K562 (cell line): ENCODE measurements at regions not wholly inside any gene's neighbourhood (a gene's known extent, or its start where the extent isn't known, plus 50 kb on each side); places are given as distances from the start of the nearest gene placed in this dataset.

Experiments used
- CHD2 ChIP-seq: IDR thresholded peaks from 2 replicates; pipeline ENCODE4 v1.6.1; 2011; ENCODE audit warnings: low read depth, low read length
- EP300 ChIP-seq: IDR thresholded peaks from 2 replicates; pipeline ENCODE4 v1.6.1; 2012; ENCODE audit warnings: low read length, improper control_type of control experiment
- PHF21A ChIP-seq: fragments of 450-650 bp; IDR thresholded peaks from 2 replicates; pipeline ENCODE4 v1.6.1; 2017; ENCODE audit warnings: low read depth, borderline replicate concordance
- ZFP36 ChIP-seq: fragments of 150-350 bp; IDR thresholded peaks from 2 replicates; pipeline ENCODE4 v1.6.1; 2018; ENCODE audit warnings: low read length, low read depth; ENCODE audit not compliant: partially characterized antibody
- TF ChIP-seq, protein P1 (sequence below), 2 experiments: IDR thresholded peaks; 2 replicates each; pipeline ENCODE4 v1.6.1; 2011; ENCODE audit warnings: borderline replicate concordance in 1 of 2, control low read depth in 1 of 2, low read depth in 1 of 2, low read length in 1 of 2, mild to moderate bottlenecking in 1 of 2, mixed read lengths in 1 of 2, moderate library complexity in 1 of 2; ENCODE audit not compliant: insufficient read depth in 1 of 2, insufficient read length in 1 of 2, poor library complexity in 1 of 2, severe bottlenecking in 1 of 2; ENCODE audit errors: extremely low read depth in 1 of 2

DNA sequence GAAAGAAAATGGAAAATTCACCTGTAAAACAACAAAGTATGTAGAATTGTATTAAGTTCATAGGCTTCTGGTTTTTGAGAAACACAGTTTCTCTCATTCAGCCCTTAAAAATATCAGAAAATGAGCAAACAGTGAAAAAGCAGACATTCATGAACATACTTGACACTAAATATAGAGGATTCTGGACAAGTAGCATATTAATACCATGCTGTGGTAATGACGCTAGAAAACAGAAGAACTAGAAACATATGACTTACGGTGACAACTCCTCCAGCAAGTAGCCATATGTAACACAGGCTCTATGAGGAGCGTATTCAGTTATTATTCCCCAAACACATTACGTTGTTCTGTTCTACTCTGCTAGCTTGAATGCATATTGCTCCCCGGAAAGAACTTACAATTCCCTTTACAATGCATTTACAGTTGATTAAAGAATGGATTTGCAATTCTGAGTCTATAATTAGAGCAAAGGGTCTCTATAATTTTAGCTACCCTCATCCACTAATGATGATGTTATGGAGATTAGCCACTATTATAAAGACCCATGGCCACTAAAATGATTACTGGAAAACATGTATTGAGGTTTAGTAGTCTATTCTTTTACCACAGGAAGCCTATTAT, 672.1 kb downstream of the EFNB2 start:
- TF ChIP-seq PHF21A (no peak), CHD2 (no peak), EP300 (no peak), ZFP36 (no peak)
- TF ChIP-seq, protein P1, sequence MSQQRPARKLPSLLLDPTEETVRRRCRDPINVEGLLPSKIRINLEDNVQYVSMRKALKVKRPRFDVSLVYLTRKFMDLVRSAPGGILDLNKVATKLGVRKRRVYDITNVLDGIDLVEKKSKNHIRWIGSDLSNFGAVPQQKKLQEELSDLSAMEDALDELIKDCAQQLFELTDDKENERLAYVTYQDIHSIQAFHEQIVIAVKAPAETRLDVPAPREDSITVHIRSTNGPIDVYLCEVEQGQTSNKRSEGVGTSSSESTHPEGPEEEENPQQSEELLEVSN (IDR thresholded peaks at IDR 0.05; ENCODE audit: borderline replicate concordance in 1 of 2, extremely low read depth in 1 of 2, insufficient read depth in 1 of 2, insufficient read length in 1 of 2, low read depth in 1 of 2, low read length in 1 of 2, poor library complexity in 1 of 2, severe bottlenecking in 1 of 2), result no peak
